ENCODE measurements at regions not wholly inside any gene's neighbourhood (a gene's known extent, or its start where the extent isn't known, plus 50 kb on each side); places are given as distances from the start of the nearest gene placed in this dataset.

DNA sequence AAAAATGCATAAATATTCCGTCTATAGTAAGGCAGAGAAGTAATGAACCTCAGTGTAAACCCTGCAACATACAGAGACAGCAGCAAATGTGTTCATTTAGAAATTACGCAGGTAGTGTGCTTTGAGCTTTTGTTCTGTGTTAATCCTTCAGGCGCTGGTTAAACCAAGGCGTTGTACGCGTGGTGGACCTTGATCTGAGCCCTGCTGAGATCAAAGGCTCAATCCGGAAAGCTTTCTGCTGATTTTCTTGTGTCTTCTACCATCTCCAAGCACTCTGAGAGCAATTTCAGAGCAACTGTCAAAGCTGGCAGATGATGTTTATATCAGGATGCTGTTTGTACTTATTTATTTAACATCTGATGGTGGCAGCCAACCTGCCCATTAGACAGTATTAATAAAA, 382.8 kb downstream of the CDH26 start:
- Histone ChIP-seq H3K27ac (no peak overlapping the region), H3K4me3 (no peak overlapping the region), H3K4me1 (no peaks in the 10 kb centered on the region), H3K27me3 (no peaks in the 10 kb centered on the region), H3K9me3 (no peaks in the 10 kb centered on the region), H3K36me3 (no peaks in the 10 kb centered on the region)
- no peak for DNase-seq
- no peak for TF ChIP-seq POLR2A (IDR thresholded peaks at IDR 0.05)
- no peak for TF ChIP-seq POLR2AphosphoS5 (IDR thresholded peaks at IDR 0.05)
- no peak for TF ChIP-seq EP300 (IDR thresholded peaks at IDR 0.05)
- TF ChIP-seq, protein P1, sequence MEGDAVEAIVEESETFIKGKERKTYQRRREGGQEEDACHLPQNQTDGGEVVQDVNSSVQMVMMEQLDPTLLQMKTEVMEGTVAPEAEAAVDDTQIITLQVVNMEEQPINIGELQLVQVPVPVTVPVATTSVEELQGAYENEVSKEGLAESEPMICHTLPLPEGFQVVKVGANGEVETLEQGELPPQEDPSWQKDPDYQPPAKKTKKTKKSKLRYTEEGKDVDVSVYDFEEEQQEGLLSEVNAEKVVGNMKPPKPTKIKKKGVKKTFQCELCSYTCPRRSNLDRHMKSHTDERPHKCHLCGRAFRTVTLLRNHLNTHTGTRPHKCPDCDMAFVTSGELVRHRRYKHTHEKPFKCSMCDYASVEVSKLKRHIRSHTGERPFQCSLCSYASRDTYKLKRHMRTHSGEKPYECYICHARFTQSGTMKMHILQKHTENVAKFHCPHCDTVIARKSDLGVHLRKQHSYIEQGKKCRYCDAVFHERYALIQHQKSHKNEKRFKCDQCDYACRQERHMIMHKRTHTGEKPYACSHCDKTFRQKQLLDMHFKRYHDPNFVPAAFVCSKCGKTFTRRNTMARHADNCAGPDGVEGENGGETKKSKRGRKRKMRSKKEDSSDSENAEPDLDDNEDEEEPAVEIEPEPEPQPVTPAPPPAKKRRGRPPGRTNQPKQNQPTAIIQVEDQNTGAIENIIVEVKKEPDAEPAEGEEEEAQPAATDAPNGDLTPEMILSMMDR (IDR thresholded peaks at IDR 0.05) = no peak
- intact Hi-C loops (cut with DNase I; ENCODE audit: low total_unique reads) = no loop called here
- WGBS, 5 donors = 54 to 79% (median 67%) methylated on average over 7 of the region's 7 CpGs

DNA sequence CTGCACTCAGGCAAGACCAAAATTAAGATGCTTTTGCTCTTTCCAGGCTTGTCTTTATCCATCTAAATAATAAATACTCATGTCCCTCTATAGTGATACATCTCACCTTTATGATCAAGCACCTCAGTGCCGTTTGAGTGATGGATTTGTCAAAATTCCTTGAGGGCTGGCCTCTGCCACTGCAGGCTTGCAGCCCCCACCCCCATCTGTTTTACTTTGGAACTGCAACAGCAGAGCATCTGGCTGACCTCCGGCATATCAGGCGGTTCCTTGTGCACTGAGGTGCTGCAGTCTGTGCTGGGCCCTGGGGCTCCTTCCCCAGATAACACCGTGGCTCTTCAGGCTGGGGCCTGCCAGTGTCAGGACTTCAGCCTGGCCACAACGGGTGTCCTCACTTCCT, 386.9 kb downstream of the CDH26 start:
- no peaks in the 10 kb centered on the region for H3K4me1 ChIP-seq
- no peak for TF ChIP-seq EP300 (IDR thresholded peaks at IDR 0.05)
- TF ChIP-seq POLR2AphosphoS5 (IDR thresholded peaks at IDR 0.05) = no peak
- TF ChIP-seq, protein P1 (IDR thresholded peaks at IDR 0.05) = no peak
- TF ChIP-seq POLR2A (IDR thresholded peaks at IDR 0.05) = no peak
- 66 to 80% (median 70%) methylated on average over 5 of the region's 5 CpGs for WGBS, 5 donors

DNA sequence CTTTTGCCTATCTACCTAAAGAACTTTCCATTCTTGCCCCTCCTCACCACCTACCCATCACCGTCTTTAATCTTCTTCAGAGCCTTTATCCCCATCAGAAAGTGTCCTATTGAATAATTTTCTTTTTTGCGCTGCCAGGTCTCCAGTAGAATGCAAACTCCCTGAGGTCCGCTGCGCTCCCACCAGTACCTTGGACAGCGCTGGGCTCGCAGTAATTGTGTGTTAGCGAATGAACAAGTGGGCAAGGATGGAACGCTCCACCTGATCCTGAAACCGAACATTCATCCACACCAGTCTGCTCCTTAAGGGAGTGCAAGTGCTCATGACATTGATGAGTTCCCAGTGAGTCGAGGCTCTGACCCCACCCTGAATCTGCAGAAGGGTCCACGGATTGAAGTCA, 391.2 kb downstream of the CDH26 start:
- TF ChIP-seq EP300 (IDR thresholded peaks at IDR 0.05) = no peak
- TF ChIP-seq POLR2AphosphoS5 (IDR thresholded peaks at IDR 0.05) = no peak
- no peak for TF ChIP-seq POLR2A (IDR thresholded peaks at IDR 0.05)
- TF ChIP-seq, protein P1 (IDR thresholded peaks at IDR 0.05) = no peak
- DNase-seq = no peak
- intact Hi-C loops (cut with DNase I; ENCODE audit: low total_unique reads) = no loop called here
- Histone ChIP-seq H3K9me3 (peaks cover 0 to 3% (median 0%) of the 10 kb centered on the region in 4 donors), H3K4me1 (peaks cover 0 to 6% (median 0%) of the 10 kb centered on the region in 4 donors), H3K27me3 (peaks cover 0 to 3% (median 0%) of the 10 kb centered on the region in 3 donors), H3K36me3 (no peaks in the 10 kb centered on the region), H3K4me3 (no peak overlapping the region), H3K27ac (no peak overlapping the region)
- 89 to 92% (median 91%) methylated on average over 11 of the region's 11 CpGs for WGBS, 5 donors

More for the DNA sequence above, 386.9 kb downstream of the CDH26 start:
- Histone ChIP-seq H3K4me3 (no peak overlapping the region), H3K27ac (no peak overlapping the region), H3K9me3 (peaks cover 0 to 3% (median 0%) of the 10 kb centered on the region in 4 donors), H3K36me3 (no peaks in the 10 kb centered on the region), H3K27me3 (peaks cover 0 to 3% (median 0%) of the 10 kb centered on the region in 3 donors)
- intact Hi-C loops (cut with DNase I; ENCODE audit: low total_unique reads) = no loop called here
- DNase-seq = no peak

DNA sequence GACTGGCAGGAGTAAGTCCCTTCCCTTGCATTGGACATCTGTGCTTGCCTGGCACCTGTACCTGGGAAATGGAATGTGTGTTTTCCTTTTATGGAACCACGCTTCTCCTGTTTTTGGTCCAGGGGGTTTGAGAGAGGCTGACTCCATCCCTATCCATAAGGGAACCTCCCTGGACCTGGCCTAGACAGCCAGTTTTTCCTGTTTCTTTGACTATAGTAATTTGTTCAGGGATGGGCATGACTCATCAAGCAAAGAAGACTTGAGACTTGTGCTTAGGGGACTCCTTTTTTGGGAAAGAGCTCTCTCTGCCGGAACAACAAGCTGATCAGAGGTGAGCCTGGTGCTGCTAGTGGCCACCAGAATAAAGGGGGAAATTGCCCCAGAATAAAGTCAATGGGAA, 393.8 kb downstream of the CDH26 start:
- TF ChIP-seq POLR2A (IDR thresholded peaks at IDR 0.05) (no peak), EP300 (IDR thresholded peaks at IDR 0.05) (no peak), POLR2AphosphoS5 (IDR thresholded peaks at IDR 0.05) (no peak)
- TF ChIP-seq, protein P1 (IDR thresholded peaks at IDR 0.05) = no peak
- H3K27ac ChIP-seq = no peak overlapping the region
- WGBS, 5 donors = 59 to 94% (median 90%) methylated on average over 2 of the region's 2 CpGs
- DNase-seq = no peak
- H3K36me3 ChIP-seq = no peaks in the 10 kb centered on the region
- H3K4me1 ChIP-seq = peaks cover 0 to 6% (median 0%) of the 10 kb centered on the region in 4 donors
- no peak overlapping the region for H3K4me3 ChIP-seq
- intact Hi-C loops (cut with DNase I; ENCODE audit: low total_unique reads) = no loop called here
- H3K27me3 ChIP-seq = peaks cover 0 to 3% (median 0%) of the 10 kb centered on the region in 3 donors
- peaks cover 0 to 3% (median 0%) of the 10 kb centered on the region in 4 donors for H3K9me3 ChIP-seq

All from stomach (tissue), 8 donors.